CD4-positive, alpha-beta memory T cell (primary cell): ENCODE measurements at regions not wholly inside any gene's neighbourhood (a gene's known extent, or its start where the extent isn't known, plus 50 kb on each side); places are given as distances from the start of the nearest gene placed in this dataset.

ENCODE experiments used
- CTCF ChIA-PET: fragments of 350-600 bp; sonication (Branson Sonifier 250); formaldehyde crosslinking; loops from one replicate; lab custom pipeline; 2021; ENCODE audit warnings: inconsistent platforms; ENCODE audit not compliant: partially characterized antibody; lab: Charles Lee
- POLR2A ChIA-PET: fragments of 350-600 bp; sonication (Branson Sonifier 250); formaldehyde crosslinking; loops from one replicate; lab custom pipeline; 2021; ENCODE audit not compliant: partially characterized antibody; lab: Charles Lee
- DNase-seq, 5 donors: peaks; one replicate each; pipeline versions ENCODE4 v3.0.0 to v3.0.0-alpha.2; 2020 to 2022; ENCODE audit warnings: mixed read lengths in 1 of 5
- H3K27ac ChIP-seq: one replicate; pipeline ENCODE4 v1.7.0; 2013; ENCODE audit warnings: low read depth, low read length
- H3K27me3 ChIP-seq: 2 replicates; pipeline ENCODE4 v1.7.0; 2013; ENCODE audit warnings: mild to moderate bottlenecking, low read length, moderate library complexity; ENCODE audit not compliant: insufficient read depth
- H3K36me3 ChIP-seq: 2 replicates; pipeline ENCODE4 v1.7.0; 2013; ENCODE audit warnings: mild to moderate bottlenecking, low read length, moderate library complexity; ENCODE audit not compliant: insufficient read depth
- H3K4me1 ChIP-seq: 2 replicates; pipeline ENCODE4 v1.7.0; 2013; ENCODE audit warnings: mild to moderate bottlenecking, low read length, moderate library complexity; ENCODE audit not compliant: insufficient read depth
- H3K4me3 ChIP-seq, 2 donors: one replicate each; pipeline ENCODE4 v1.7.0; 2013; ENCODE audit warnings: low read length in 2 of 2, mild to moderate bottlenecking in 1 of 2
- H3K9me3 ChIP-seq, 2 donors: one replicate each; pipeline ENCODE4 v1.7.0; 2013; ENCODE audit warnings: low read length in 2 of 2, control low read depth in 1 of 2; ENCODE audit not compliant: control insufficient read depth in 1 of 2
- H3K27ac Mint-ChIP-seq, 7 donors: one replicate each; pipeline ENCODE4 v1.8.0; 2020 to 2021; ENCODE audit warnings: mixed read lengths in 7 of 7, mild to moderate bottlenecking in 6 of 7, inconsistent platforms in 3 of 7, moderate library complexity in 3 of 7
- H3K27me3 Mint-ChIP-seq, 2 donors: one replicate each; pipeline ENCODE4 v1.8.0; 2020 to 2021; ENCODE audit warnings: mixed read lengths in 2 of 2
- H3K36me3 Mint-ChIP-seq, 2 donors: one replicate each; pipeline ENCODE4 v1.8.0; 2020 to 2021; ENCODE audit warnings: mixed read lengths in 2 of 2, inconsistent platforms in 1 of 2, mild to moderate bottlenecking in 1 of 2
- H3K4me1 Mint-ChIP-seq, 4 donors: one replicate each; pipeline ENCODE4 v1.8.0; 2020 to 2021; ENCODE audit warnings: mixed read lengths in 4 of 4, mild to moderate bottlenecking in 1 of 4
- H3K4me3 Mint-ChIP-seq, 8 donors: one replicate each; pipeline ENCODE4 v1.8.0; 2020 to 2021; ENCODE audit warnings: mixed read lengths in 8 of 8, mild to moderate bottlenecking in 7 of 8, moderate library complexity in 6 of 8, inconsistent platforms in 3 of 8
- H3K9me3 Mint-ChIP-seq, 8 donors: one replicate each; pipeline ENCODE4 v1.8.0; 2020 to 2021; ENCODE audit warnings: mixed read lengths in 8 of 8, mild to moderate bottlenecking in 5 of 8, inconsistent platforms in 3 of 8, moderate library complexity in 1 of 8
- intact Hi-C: fragments of 100-400 bp; cut with micrococcal nuclease; formaldehyde crosslinking; loops from one replicate; pipeline ENCODE4 v1.15.1; 2023

DNA sequence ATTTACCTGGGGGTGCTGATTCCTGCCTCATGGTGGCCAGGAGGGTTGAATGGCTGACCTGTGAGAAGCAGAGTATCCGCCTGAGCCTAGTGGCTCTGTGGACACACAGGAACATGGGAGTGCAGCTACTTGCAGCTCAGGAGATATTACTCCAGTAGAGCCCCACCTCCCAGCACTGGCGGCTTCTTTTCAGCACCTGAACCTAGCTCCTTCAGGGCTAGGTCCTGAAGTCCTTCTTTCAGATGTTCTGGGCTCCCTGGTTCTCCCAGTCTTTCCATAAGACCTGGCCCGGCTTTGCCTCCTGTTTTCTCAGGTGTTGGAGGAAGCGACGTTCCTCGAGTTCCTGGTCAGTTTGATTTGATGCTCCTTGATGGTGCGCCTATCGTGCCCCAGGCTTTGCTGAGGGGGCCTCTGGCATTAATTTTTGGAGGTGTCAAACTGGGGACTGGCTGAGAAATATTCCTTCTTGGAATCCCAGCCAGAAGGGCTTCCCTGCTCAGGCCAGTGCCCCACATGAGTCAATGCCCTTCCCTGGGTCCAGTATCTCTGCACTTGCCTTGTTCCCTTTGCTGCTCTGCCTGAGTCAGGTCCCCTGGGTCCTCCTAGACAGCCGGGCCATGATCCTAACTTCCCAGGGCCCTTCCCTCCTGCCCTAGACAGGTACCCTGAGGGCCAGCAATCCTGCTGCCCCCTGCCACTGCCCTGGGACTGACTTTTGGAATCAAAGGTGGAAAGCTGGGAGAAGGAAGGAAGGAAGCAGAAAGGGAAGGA lies 110.7 kb upstream of the HAAO start:
- POLR2A ChIA-PET = no interaction called here
- Mint-ChIP-seq H3K4me1 (no peaks in the 10 kb centered on the region), H3K9me3 (no peaks in the 10 kb centered on the region), H3K4me3 (no peak overlapping the region), H3K36me3 (no peaks in the 10 kb centered on the region), H3K27me3 (peaks cover 5 to 10% of the 10 kb centered on the region in 2 donors), H3K27ac (no peak overlapping the region)
- Histone ChIP-seq H3K4me1 (no peaks in the 10 kb centered on the region), H3K36me3 (no peaks in the 10 kb centered on the region), H3K27ac (no peak overlapping the region), H3K9me3 (no peaks in the 10 kb centered on the region), H3K27me3 (no peaks in the 10 kb centered on the region), H3K4me3 (no peak overlapping the region)
- no peak for DNase-seq
- CTCF ChIA-PET = no interaction called here
- intact Hi-C loops = no loop called here

DNA sequence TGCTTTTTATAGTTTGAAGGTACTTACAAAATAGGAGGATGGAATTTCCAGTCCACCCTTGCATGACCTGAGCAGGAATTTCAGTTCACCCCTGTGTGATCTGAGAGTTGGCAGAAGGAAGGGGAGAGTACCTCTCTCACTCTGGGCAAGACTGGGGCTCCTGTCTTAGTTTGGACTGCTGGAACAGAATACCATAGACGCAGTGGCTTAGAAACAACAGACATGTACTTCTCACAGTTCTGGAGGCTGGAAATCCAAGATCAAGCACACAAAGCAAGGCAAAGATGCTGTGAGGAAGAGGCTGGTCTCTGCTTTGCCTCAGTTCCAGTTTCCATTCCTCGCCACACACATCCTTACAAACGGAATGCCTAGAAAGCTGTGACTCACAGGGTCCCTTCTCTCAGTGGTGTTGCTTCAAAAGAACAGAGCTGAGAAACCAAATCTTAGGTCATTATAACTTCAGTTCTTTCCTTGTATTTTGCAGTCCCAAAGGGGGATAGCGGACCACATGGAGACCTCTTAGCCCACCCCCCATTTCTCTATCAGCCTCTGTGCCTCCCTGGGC lies 108.8 kb upstream of the HAAO start:
- Histone ChIP-seq H3K36me3 (no peaks in the 10 kb centered on the region), H3K4me3 (no peak overlapping the region), H3K4me1 (no peaks in the 10 kb centered on the region), H3K27ac (no peak overlapping the region), H3K27me3 (no peaks in the 10 kb centered on the region), H3K9me3 (no peaks in the 10 kb centered on the region)
- Mint-ChIP-seq H3K36me3 (no peaks in the 10 kb centered on the region), H3K27ac (no peak overlapping the region), H3K4me1 (no peaks in the 10 kb centered on the region), H3K27me3 (peaks cover 3 to 7% of the 10 kb centered on the region in 2 donors), H3K9me3 (no peaks in the 10 kb centered on the region), H3K4me3 (no peak overlapping the region)
- ChIA-PET POLR2A (no interaction called here), CTCF (interaction anchor here (0.6 kb wide), 1 partner anchor 39 kb away, joined by 3 read pairs; no protein-coding TSS in a partner anchor)
- intact Hi-C loops = no loop called here
- DNase-seq = no peak

DNA sequence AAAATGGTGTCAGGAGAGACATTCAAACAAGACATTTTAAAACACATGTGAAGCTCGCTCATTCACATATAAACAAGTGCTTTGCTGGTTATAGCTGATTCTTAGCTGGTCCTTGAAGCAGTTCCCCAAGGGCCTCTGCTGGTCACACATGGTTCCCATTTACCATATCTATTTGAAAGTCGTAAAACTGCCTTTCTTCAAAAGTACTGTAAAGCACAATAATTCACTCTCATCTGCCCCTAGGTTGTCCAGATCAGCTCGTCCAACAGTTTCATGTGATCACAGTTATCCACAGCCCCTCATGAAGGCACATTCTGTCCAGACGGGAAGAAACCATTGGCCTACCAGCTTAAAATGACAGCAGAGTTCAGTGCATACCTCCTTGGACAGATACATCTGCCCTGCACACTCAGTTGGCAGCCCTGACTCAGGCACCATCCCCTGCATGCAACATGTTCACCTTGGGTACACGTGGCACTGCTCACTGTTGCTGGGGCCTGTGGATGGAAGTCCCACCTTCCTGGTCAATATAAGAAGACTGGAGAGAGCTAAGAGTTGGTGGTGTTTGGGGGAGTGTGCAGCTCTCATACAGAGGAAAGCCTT lies 108.0 kb upstream of the HAAO start:
- H3K27me3 Mint-ChIP-seq = peaks cover 2 to 3% of the 10 kb centered on the region in 2 donors
- Histone ChIP-seq H3K9me3 (no peaks in the 10 kb centered on the region), H3K27ac (no peak overlapping the region), H3K27me3 (no peaks in the 10 kb centered on the region), H3K4me3 (no peak overlapping the region), H3K36me3 (no peaks in the 10 kb centered on the region), H3K4me1 (no peaks in the 10 kb centered on the region)
- DNase-seq = no peak
- ChIA-PET POLR2A (no interaction called here), CTCF (no interaction called here)
- H3K4me3 Mint-ChIP-seq = no peak overlapping the region
- H3K4me1 Mint-ChIP-seq = no peaks in the 10 kb centered on the region
- intact Hi-C loops = no loop called here
- H3K36me3 Mint-ChIP-seq = no peaks in the 10 kb centered on the region
- H3K9me3 Mint-ChIP-seq = no peaks in the 10 kb centered on the region
- H3K27ac Mint-ChIP-seq = no peak overlapping the region

- intact Hi-C loops = no loop called here
- H3K4me3 ChIP-seq = no peak overlapping the region
- H3K27ac ChIP-seq = no peak overlapping the region
- H3K36me3 ChIP-seq = no peaks in the 10 kb centered on the region
- no peaks in the 10 kb centered on the region for H3K27me3 ChIP-seq
- H3K4me1 Mint-ChIP-seq = no peaks in the 10 kb centered on the region
- H3K4me3 Mint-ChIP-seq = no peak overlapping the region
- CTCF ChIA-PET = no interaction called here
- peaks cover 1 to 2% of the 10 kb centered on the region in 2 donors for H3K27me3 Mint-ChIP-seq
- no peak overlapping the region for H3K27ac Mint-ChIP-seq
- POLR2A ChIA-PET = no interaction called here
- no peaks in the 10 kb centered on the region for H3K9me3 Mint-ChIP-seq
- H3K36me3 Mint-ChIP-seq = no peaks in the 10 kb centered on the region
- H3K4me1 ChIP-seq = no peaks in the 10 kb centered on the region
- DNase-seq = no peak
- H3K9me3 ChIP-seq = no peaks in the 10 kb centered on the region
Observed at GRCh38 chr2:42897358-42897757, 105.0 kb upstream of the HAAO start.

- no peak for DNase-seq
- ChIA-PET POLR2A (no interaction called here), CTCF (no interaction called here)
- Histone ChIP-seq H3K4me1 (no peaks in the 10 kb centered on the region), H3K4me3 (no peak overlapping the region), H3K36me3 (no peaks in the 10 kb centered on the region), H3K9me3 (no peaks in the 10 kb centered on the region), H3K27ac (no peak overlapping the region), H3K27me3 (no peaks in the 10 kb centered on the region)
- Mint-ChIP-seq H3K36me3 (no peaks in the 10 kb centered on the region), H3K4me3 (no peak overlapping the region), H3K4me1 (no peaks in the 10 kb centered on the region), H3K27me3 (peaks cover 0 to 4% of the 10 kb centered on the region in 2 donors), H3K27ac (no peak overlapping the region), H3K9me3 (peaks cover 0 to 3% (median 0%) of the 10 kb centered on the region in 8 donors)
- intact Hi-C loops = no loop called here
Observed at GRCh38 chr2:42895791-42896135, 103.4 kb upstream of the HAAO start.

DNA sequence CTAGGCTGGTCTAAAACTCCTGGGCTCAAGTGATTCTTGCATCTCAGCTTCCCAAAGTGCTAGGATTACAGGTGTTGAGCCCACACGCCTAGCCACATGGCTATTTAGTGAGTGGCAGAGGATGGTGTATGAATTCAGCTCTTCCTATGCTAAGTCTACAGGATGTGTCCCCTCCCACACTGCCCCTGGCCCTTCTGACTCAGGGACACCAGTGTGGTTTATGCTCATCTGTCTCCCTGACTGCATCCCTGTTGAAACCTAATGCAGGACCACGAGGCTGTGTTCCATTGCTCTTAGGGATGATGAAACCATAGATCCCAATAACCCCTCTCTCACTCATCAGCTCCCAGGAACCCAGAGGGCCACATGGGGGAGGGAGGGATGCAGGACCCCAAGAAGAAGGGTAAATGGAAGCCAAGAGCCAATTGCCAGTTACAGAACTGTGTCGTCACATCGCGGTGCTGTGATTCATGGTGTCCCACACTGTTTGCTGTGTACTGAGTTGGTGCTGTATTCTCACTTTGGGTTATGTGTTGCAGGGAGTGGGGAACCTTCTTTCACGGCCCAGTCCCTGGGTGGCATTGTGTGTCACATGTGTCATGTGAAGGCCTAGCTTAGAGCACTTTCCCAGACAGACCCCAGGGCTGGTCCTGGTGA lies 102.9 kb upstream of the HAAO start:
- peaks cover 0 to 3% (median 0%) of the 10 kb centered on the region in 8 donors for H3K9me3 Mint-ChIP-seq
- Histone ChIP-seq H3K27ac (no peak overlapping the region), H3K9me3 (no peaks in the 10 kb centered on the region), H3K4me1 (no peaks in the 10 kb centered on the region), H3K27me3 (no peaks in the 10 kb centered on the region), H3K36me3 (no peaks in the 10 kb centered on the region), H3K4me3 (no peak overlapping the region)
- peaks cover 0 to 4% of the 10 kb centered on the region in 2 donors for H3K27me3 Mint-ChIP-seq
- DNase-seq = no peak
- H3K27ac Mint-ChIP-seq = no peak overlapping the region
- H3K4me3 Mint-ChIP-seq = no peak overlapping the region
- no peaks in the 10 kb centered on the region for H3K4me1 Mint-ChIP-seq
- intact Hi-C loops = no loop called here
- CTCF ChIA-PET = no interaction called here
- POLR2A ChIA-PET = no interaction called here
- H3K36me3 Mint-ChIP-seq = no peaks in the 10 kb centered on the region

DNA sequence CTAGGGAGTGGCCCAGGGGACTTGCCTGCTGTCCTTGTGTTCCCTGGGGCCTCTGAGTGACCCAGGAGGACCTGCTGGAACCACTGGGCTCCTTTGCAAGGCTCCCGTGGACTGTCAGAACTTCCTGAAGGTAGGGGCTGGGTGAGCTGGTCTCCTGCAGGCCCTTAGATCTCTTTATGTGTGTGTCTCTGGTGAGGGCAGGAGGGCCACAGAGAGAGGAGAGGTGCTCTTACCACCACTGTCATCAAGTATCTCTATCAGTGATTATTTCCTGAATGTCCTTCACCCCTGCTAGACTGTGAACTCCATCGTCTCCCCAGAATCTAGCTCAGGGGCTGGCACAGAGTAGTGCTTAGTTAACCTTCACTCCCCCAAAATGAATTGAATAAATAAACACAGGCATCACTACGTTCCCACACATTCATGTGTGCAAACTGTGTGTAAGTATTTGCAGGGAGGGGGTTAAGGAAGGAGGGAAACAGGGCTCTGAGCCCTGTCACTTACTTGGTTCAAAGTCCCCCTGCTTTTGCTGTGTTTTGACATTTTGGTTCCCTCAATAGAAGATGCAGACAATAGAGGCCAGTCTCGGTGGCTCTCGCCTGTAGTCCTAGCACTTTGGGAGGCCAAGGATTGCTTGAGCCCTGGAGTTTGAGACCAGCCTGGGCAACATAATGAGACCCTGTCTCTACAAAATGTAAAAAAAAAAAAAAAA lies 100.8 kb upstream of the HAAO start:
- intact Hi-C loops = no loop called here
- CTCF ChIA-PET = no interaction called here
- no peaks in the 10 kb centered on the region for H3K36me3 ChIP-seq

More for the DNA sequence above, 100.8 kb upstream of the HAAO start:
- Mint-ChIP-seq H3K36me3 (peaks cover 0 to 7% of the 10 kb centered on the region in 2 donors), H3K4me3 (no peak overlapping the region), H3K27me3 (peaks cover 0 to 4% of the 10 kb centered on the region in 2 donors), H3K27ac (no peak overlapping the region), H3K9me3 (peaks cover 0 to 12% (median 8%) of the 10 kb centered on the region in 8 donors), H3K4me1 (no peaks in the 10 kb centered on the region)
- DNase-seq = no peak
- no peaks in the 10 kb centered on the region for H3K9me3 ChIP-seq
- no peak overlapping the region for H3K4me3 ChIP-seq
- no peaks in the 10 kb centered on the region for H3K4me1 ChIP-seq
- H3K27me3 ChIP-seq = no peaks in the 10 kb centered on the region
- no peak overlapping the region for H3K27ac ChIP-seq
- POLR2A ChIA-PET = no interaction called here
